ENCODE measurements at regions not wholly inside any gene's neighbourhood (a gene's known extent, or its start where the extent isn't known, plus 50 kb on each side); places are given as distances from the start of the nearest gene placed in this dataset.

GRCh38 chr2:39487398-39488250 is 50.5 kb upstream of the MAP4K3 start:
- H3K9me3 ChIP-seq (ENCODE audit: control insufficient read depth in 4 of 4, low read length in 3 of 4): no peaks in the 10 kb centered on the region
- no peaks in the 10 kb centered on the region for H3K27me3 ChIP-seq (ENCODE audit: control insufficient read depth in 4 of 4, insufficient read depth in 4 of 4, low read length in 3 of 4)
- no peaks in the 10 kb centered on the region for H3K4me1 ChIP-seq (ENCODE audit: control insufficient read depth in 4 of 4, insufficient read depth in 4 of 4, low read length in 3 of 4)
- no peaks in the 10 kb centered on the region for H3K36me3 ChIP-seq (ENCODE audit: control insufficient read depth in 4 of 4, insufficient read depth in 3 of 4, low read depth in 1 of 4, low read length in 3 of 4)
- DNase-seq (ENCODE audit: low spot score): no peak
- H3K27ac ChIP-seq (ENCODE audit: low read depth in 1 of 2, low read length in 2 of 2): no peak overlapping the region
- 66% methylated on average over 4 of the region's 4 CpGs for WGBS
- TF ChIP-seq RAD21 (IDR thresholded peaks at IDR 0.05): no peak
- no peak for TF ChIP-seq NR2F2 (IDR thresholded peaks at IDR 0.05)
- no peak for TF ChIP-seq RXRA (IDR thresholded peaks at IDR 0.05)
- TF ChIP-seq CTCF (IDR thresholded peaks at IDR 0.05; ENCODE audit: low read depth, low read length, missing input control): no peak
- no peak for TF ChIP-seq TAF1 (conservative IDR thresholded peaks at IDR 0.05)
- no peak overlapping the region for H3K4me3 ChIP-seq (ENCODE audit: low read depth in 1 of 3, low read length in 3 of 3)
- H3K9ac ChIP-seq (ENCODE audit: low read depth in 1 of 2, low read length in 2 of 2): no peak overlapping the region

- Histone ChIP-seq H3K4me3 (ENCODE audit: low read depth in 1 of 3, low read length in 3 of 3) (no peak overlapping the region), H3K4me1 (ENCODE audit: control insufficient read depth in 4 of 4, insufficient read depth in 4 of 4, low read length in 3 of 4) (no peaks in the 10 kb centered on the region), H3K27ac (ENCODE audit: low read depth in 1 of 2, low read length in 2 of 2) (no peak overlapping the region), H3K9ac (ENCODE audit: low read depth in 1 of 2, low read length in 2 of 2) (no peak overlapping the region), H3K36me3 (ENCODE audit: control insufficient read depth in 4 of 4, insufficient read depth in 3 of 4, low read depth in 1 of 4, low read length in 3 of 4) (no peaks in the 10 kb centered on the region), H3K27me3 (ENCODE audit: control insufficient read depth in 4 of 4, insufficient read depth in 4 of 4, low read length in 3 of 4) (no peaks in the 10 kb centered on the region), H3K9me3 (ENCODE audit: control insufficient read depth in 4 of 4, low read length in 3 of 4) (no peaks in the 10 kb centered on the region)
- 88% methylated on average over 4 of the region's 4 CpGs for WGBS
- DNase-seq (ENCODE audit: low spot score): no peak
- TF ChIP-seq RAD21 (IDR thresholded peaks at IDR 0.05) (no peak), GABPA (IDR thresholded peaks at IDR 0.05 in 1 of 2, conservative IDR thresholded peaks at IDR 0.05 in 1 of 2) (no peak), ATF3 (IDR thresholded peaks at IDR 0.05) (no peak), CTCF (IDR thresholded peaks at IDR 0.05; ENCODE audit: low read depth, low read length, missing input control) (no peak), HNF4G (IDR thresholded peaks at IDR 0.05) (no peak), TAF1 (conservative IDR thresholded peaks at IDR 0.05) (no peak), MAX (IDR thresholded peaks at IDR 0.05) (no peak), ZBTB33 (IDR thresholded peaks at IDR 0.05) (no peak), FOXA1 (IDR thresholded peaks at IDR 0.05) (no peak), FOXA2 (IDR thresholded peaks at IDR 0.05) (no peak), YY1 (IDR thresholded peaks at IDR 0.05) (no peak), NR2F2 (IDR thresholded peaks at IDR 0.05) (no peak), SP1 (IDR thresholded peaks at IDR 0.05) (no peak)
These were observed 51.4 kb upstream of the MAP4K3 start for GRCh38 chr2:39488450-39488849.
